HFFc6 (cell line): ENCODE measurements at regions not wholly inside any gene's neighbourhood (a gene's known extent, or its start where the extent isn't known, plus 50 kb on each side); places are given as distances from the start of the nearest gene placed in this dataset.

Source experiments
- DNase-seq: peaks from one replicate; pipeline ENCODE4 v3.0.0-alpha.2; 2018
- H3K27ac Mint-ChIP-seq: 2 replicates; pipeline ENCODE4 v1.8.0; 2020; ENCODE audit warnings: mild to moderate bottlenecking, mixed read lengths
- H3K27me3 Mint-ChIP-seq: 2 replicates; pipeline ENCODE4 v1.8.0; 2021; ENCODE audit warnings: mild to moderate bottlenecking, moderate library complexity, mixed read lengths; ENCODE audit not compliant: insufficient read depth
- H3K36me3 Mint-ChIP-seq: 2 replicates; pipeline ENCODE4 v1.8.0; 2021; ENCODE audit warnings: low read depth, mixed read lengths
- H3K4me1 Mint-ChIP-seq: 2 replicates; pipeline ENCODE4 v1.8.0; 2020; ENCODE audit warnings: low read depth, mixed read lengths
- H3K4me3 Mint-ChIP-seq: 2 replicates; pipeline ENCODE4 v1.8.0; 2020; ENCODE audit warnings: mild to moderate bottlenecking, moderate library complexity, mixed read lengths
- H3K9me3 Mint-ChIP-seq: 2 replicates; pipeline ENCODE4 v1.8.0; 2020; ENCODE audit warnings: mild to moderate bottlenecking, mixed read lengths
- CTCF ChIP-seq: fragments of 200-600 bp; sonication (generic); IDR thresholded peaks from 2 replicates; pipeline ENCODE4 v1.5.0; 2021; ENCODE audit warnings: antibody characterized with exemption, mild to moderate bottlenecking

- Mint-ChIP-seq H3K4me3 (no peak overlapping the region), H3K36me3 (no peaks in the 10 kb centered on the region), H3K9me3 (no peaks in the 10 kb centered on the region), H3K4me1 (peaks cover 27% of the 10 kb centered on the region), H3K27ac (peak overlapping the region; percentile 58), H3K27me3 (peaks cover 5% of the 10 kb centered on the region; the same call in 1 of the 2 replicates)
- DNase-seq, result peak; percentile 63
- TF ChIP-seq CTCF, result no peak
These were observed 65.5 kb upstream of the FYN start for GRCh38 chr6:111938710-111939109.

- Mint-ChIP-seq H3K36me3 (no peaks in the 10 kb centered on the region), H3K4me3 (no peak overlapping the region), H3K27ac (no peak overlapping the region; the same call in 1 of the 2 replicates), H3K9me3 (no peaks in the 10 kb centered on the region), H3K4me1 (peaks cover 27% of the 10 kb centered on the region), H3K27me3 (no peaks in the 10 kb centered on the region)
- TF ChIP-seq CTCF, result no peak
- DNase-seq, result no peak
These were observed 66.7 kb upstream of the FYN start for GRCh38 chr6:111939902-111940301.

GRCh38 chr6:111940801-111941200, 67.5 kb upstream of the FYN start:
- no peaks in the 10 kb centered on the region for H3K9me3 Mint-ChIP-seq
- H3K27ac Mint-ChIP-seq, result no peak overlapping the region
- H3K4me1 Mint-ChIP-seq, result peaks cover 27% of the 10 kb centered on the region
- no peaks in the 10 kb centered on the region for H3K27me3 Mint-ChIP-seq
- DNase-seq, result no peak
- no peak overlapping the region for H3K4me3 Mint-ChIP-seq
- no peaks in the 10 kb centered on the region for H3K36me3 Mint-ChIP-seq
- TF ChIP-seq CTCF, result no peak

- Mint-ChIP-seq H3K4me3 (no peak overlapping the region), H3K36me3 (no peaks in the 10 kb centered on the region), H3K27me3 (no peaks in the 10 kb centered on the region), H3K9me3 (no peaks in the 10 kb centered on the region), H3K27ac (no peak overlapping the region), H3K4me1 (peaks cover 27% of the 10 kb centered on the region)
- no peak for TF ChIP-seq CTCF
- no peak for DNase-seq
These were observed 68.6 kb upstream of the FYN start for GRCh38 chr6:111941686-111942330.

- H3K4me3 Mint-ChIP-seq, result no peak overlapping the region
- no peak for DNase-seq
- no peaks in the 10 kb centered on the region for H3K27me3 Mint-ChIP-seq
- no peak for TF ChIP-seq CTCF
- no peaks in the 10 kb centered on the region for H3K36me3 Mint-ChIP-seq
- H3K9me3 Mint-ChIP-seq, result no peaks in the 10 kb centered on the region
- H3K4me1 Mint-ChIP-seq, result peaks cover 27% of the 10 kb centered on the region
- H3K27ac Mint-ChIP-seq, result no peak overlapping the region
These were observed 69.3 kb upstream of the FYN start for GRCh38 chr6:111942561-111942960.
